OCI-LY7 (cell line): ENCODE measurements at regions not wholly inside any gene's neighbourhood (a gene's known extent, or its start where the extent isn't known, plus 50 kb on each side); places are given as distances from the start of the nearest gene placed in this dataset.

Source experiments
- BruUV-seq: library from RNA; stranded (reverse); fragments of 400-500 nt; replicated peaks from 2 replicates; lab custom pipeline; 2021; lab: Mats Ljungman, UMichigan
- CTCF ChIA-PET: fragments of 300-600 bp; sonication (Branson Sonifier 250); formaldehyde crosslinking; loops from one replicate; lab custom pipeline; 2022; ENCODE audit warnings: antibody characterized with exemption; ENCODE audit not compliant: unreplicated experiment; lab: Charles Lee
- POLR2A ChIA-PET: fragments of 300-600 bp; sonication (Branson Sonifier 250); formaldehyde crosslinking; loops from one replicate; lab custom pipeline; 2022; ENCODE audit warnings: antibody characterized with exemption; lab: Charles Lee
- DNase-seq: peaks from one replicate; pipeline ENCODE4 v3.0.0-alpha.2; 2015; ENCODE audit warnings: low spot score
- H2AFZ ChIP-seq: fragments of 200-600 bp; sonication (generic), shearing (Covaris generic); 2 replicates; pipeline ENCODE4 v1.6.1; 2014; ENCODE audit warnings: mild to moderate bottlenecking, antibody characterized with exemption, low read length, moderate library complexity
- H3K27ac ChIP-seq: fragments of 200-600 bp; sonication (generic); 2 replicates; pipeline ENCODE4 v1.5.1; 2014; ENCODE audit warnings: mixed run types, low read depth, mild to moderate bottlenecking, moderate library complexity, low read length, inconsistent platforms; ENCODE audit not compliant: poor library complexity, severe bottlenecking
- H3K36me3 ChIP-seq: fragments of 200-600 bp; sonication (generic); 2 replicates; pipeline ENCODE4 v1.6.1; 2014; ENCODE audit warnings: mild to moderate bottlenecking, antibody characterized with exemption, low read length, moderate library complexity, mixed read lengths; ENCODE audit not compliant: insufficient read depth
- H3K4me1 ChIP-seq: fragments of 200-600 bp; sonication (generic); 2 replicates; pipeline ENCODE4 v1.5.1; 2014; ENCODE audit warnings: mild to moderate bottlenecking, low read length; ENCODE audit not compliant: insufficient read depth, poor library complexity, severe bottlenecking
- H3K4me2 ChIP-seq: fragments of 200-600 bp; sonication (generic); 2 replicates; pipeline ENCODE4 v1.6.1; 2014; ENCODE audit warnings: mild to moderate bottlenecking, low read length
- H3K4me3 ChIP-seq: fragments of 200-600 bp; sonication (generic); 2 replicates; pipeline ENCODE4 v1.5.1; 2014; ENCODE audit warnings: mild to moderate bottlenecking, low read depth, low read length; ENCODE audit not compliant: poor library complexity, severe bottlenecking
- H3K79me2 ChIP-seq: fragments of 200-600 bp; sonication (generic); 2 replicates; pipeline ENCODE4 v1.6.1; 2016; ENCODE audit warnings: low read depth, mild to moderate bottlenecking, low read length, moderate library complexity, mixed read lengths; ENCODE audit not compliant: insufficient read depth
- H3K9me2 ChIP-seq: fragments of 200-600 bp; sonication (generic); 2 replicates; pipeline ENCODE4 v1.6.1; 2016; ENCODE audit warnings: mild to moderate bottlenecking, low read length, mixed read lengths; ENCODE audit not compliant: insufficient read depth
- H3K9me3 ChIP-seq: fragments of 200-600 bp; sonication (generic); 2 replicates; pipeline ENCODE4 v1.6.1; 2014; ENCODE audit warnings: mild to moderate bottlenecking, mixed run types, low read length, mixed read lengths
- H4K20me1 ChIP-seq: fragments of 200-600 bp; sonication (generic); 2 replicates; pipeline ENCODE4 v1.6.1; 2014; ENCODE audit warnings: mild to moderate bottlenecking, antibody characterized with exemption, low read length, moderate library complexity, mixed read lengths; ENCODE audit not compliant: insufficient read depth
- EZH2phosphoT487 ChIP-seq: fragments of 200-600 bp; sonication (generic); IDR thresholded peaks from 2 replicates; pipeline ENCODE4 v1.6.1; 2018; ENCODE audit warnings: low read depth, borderline replicate concordance, mild to moderate bottlenecking, mixed run types, antibody characterized with exemption, low read length, moderate library complexity, mixed read lengths
- intact Hi-C: fragments of 100-400 bp; cut with micrococcal nuclease; formaldehyde crosslinking; loops from one replicate; pipeline ENCODE4 v1.10.0; 2022; ENCODE audit not compliant: unreplicated experiment
- TF ChIP-seq, protein P1 (sequence below): fragments of 200-600 bp; sonication (generic); conservative IDR thresholded peaks from 2 replicates; pipeline ENCODE4 v1.5.1; 2014; ENCODE audit warnings: mild to moderate bottlenecking, antibody characterized with exemption, low read length, moderate library complexity, mixed read lengths

DNA sequence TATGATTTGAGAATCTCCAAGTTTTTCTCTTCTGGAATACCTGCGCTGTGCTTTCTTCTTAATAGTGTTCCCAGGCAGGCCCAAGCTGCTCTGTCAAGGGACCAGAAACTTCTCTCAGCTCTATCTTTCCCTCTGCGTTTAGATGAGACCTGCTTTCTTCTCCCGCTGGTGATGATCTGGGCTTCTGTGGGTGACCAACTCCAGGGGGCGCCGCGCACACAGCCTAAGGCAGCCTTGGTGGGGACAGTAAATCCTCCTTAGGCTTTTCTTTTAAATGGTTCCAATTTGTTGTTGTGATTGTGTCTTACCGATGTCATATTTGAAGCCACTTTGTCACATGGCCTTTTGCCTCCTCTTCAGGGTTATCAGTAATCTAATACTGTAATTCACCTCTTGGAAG lies 439.4 kb upstream of the KLF12 start:
- POLR2A ChIA-PET = interaction anchor here (0.9 kb wide), 1 partner anchor 18 kb away, joined by 3 read pairs; no protein-coding TSS in a partner anchor
- DNase-seq = no peak
- H3K27ac ChIP-seq = no peak overlapping the region
- intact Hi-C loops = no loop called here
- CTCF ChIA-PET = no interaction called here
- H3K79me2 ChIP-seq = no peaks in the 10 kb centered on the region
- no peak overlapping the region for H2AFZ ChIP-seq
- no TSS peak for BruUV-seq
- no peak for TF ChIP-seq EZH2phosphoT487
- TF ChIP-seq, protein P1, sequence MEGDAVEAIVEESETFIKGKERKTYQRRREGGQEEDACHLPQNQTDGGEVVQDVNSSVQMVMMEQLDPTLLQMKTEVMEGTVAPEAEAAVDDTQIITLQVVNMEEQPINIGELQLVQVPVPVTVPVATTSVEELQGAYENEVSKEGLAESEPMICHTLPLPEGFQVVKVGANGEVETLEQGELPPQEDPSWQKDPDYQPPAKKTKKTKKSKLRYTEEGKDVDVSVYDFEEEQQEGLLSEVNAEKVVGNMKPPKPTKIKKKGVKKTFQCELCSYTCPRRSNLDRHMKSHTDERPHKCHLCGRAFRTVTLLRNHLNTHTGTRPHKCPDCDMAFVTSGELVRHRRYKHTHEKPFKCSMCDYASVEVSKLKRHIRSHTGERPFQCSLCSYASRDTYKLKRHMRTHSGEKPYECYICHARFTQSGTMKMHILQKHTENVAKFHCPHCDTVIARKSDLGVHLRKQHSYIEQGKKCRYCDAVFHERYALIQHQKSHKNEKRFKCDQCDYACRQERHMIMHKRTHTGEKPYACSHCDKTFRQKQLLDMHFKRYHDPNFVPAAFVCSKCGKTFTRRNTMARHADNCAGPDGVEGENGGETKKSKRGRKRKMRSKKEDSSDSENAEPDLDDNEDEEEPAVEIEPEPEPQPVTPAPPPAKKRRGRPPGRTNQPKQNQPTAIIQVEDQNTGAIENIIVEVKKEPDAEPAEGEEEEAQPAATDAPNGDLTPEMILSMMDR = peak; percentile 51
- H3K36me3 ChIP-seq = no peaks in the 10 kb centered on the region
- H3K4me1 ChIP-seq = no peaks in the 10 kb centered on the region
- no peak overlapping the region for H3K4me2 ChIP-seq
- H4K20me1 ChIP-seq = no peaks in the 10 kb centered on the region
- no peaks in the 10 kb centered on the region for H3K9me3 ChIP-seq
- no peaks in the 10 kb centered on the region for H3K9me2 ChIP-seq
- H3K4me3 ChIP-seq = no peak overlapping the region

DNA sequence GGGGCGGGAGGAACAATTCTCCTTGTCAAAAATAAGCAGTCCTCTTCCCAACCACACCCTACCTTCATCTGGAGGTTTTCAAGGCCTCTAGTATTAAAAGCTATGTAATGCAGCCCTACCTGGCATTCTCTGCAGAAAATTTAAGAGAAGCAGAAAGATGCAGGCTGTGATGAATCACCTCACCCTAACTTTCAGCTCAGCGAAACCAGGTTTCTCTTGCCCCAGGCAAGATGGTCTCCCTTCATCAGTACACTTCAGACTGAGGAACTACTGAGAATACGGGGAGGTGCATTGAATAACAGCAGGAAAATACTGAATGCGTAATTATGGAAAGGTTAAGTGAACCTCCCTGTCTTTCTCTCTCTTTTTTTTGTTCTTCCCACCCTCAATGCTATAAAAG lies 437.6 kb upstream of the KLF12 start:
- ChIA-PET POLR2A (interaction anchor here (0.6 to 1.0 kb wide), 2 partner anchors 10 to 45 kb away, joined by 3 read pairs; no protein-coding TSS in a partner anchor), CTCF (no interaction called here)
- Histone ChIP-seq H3K36me3 (no peaks in the 10 kb centered on the region), H3K9me3 (no peaks in the 10 kb centered on the region), H3K4me2 (no peak overlapping the region), H2AFZ (no peak overlapping the region), H3K27ac (no peak overlapping the region), H3K9me2 (no peaks in the 10 kb centered on the region), H3K79me2 (no peaks in the 10 kb centered on the region), H4K20me1 (no peaks in the 10 kb centered on the region), H3K4me3 (no peak overlapping the region), H3K4me1 (no peaks in the 10 kb centered on the region)
- no peak for DNase-seq
- BruUV-seq = no TSS peak
- TF ChIP-seq, protein P1 = no peak
- no peak for TF ChIP-seq EZH2phosphoT487
- intact Hi-C loops = no loop called here

GRCh38 chr13:74570834-74571233 lies 436.6 kb upstream of the KLF12 start:
- Histone ChIP-seq H3K79me2 (no peaks in the 10 kb centered on the region), H3K36me3 (no peaks in the 10 kb centered on the region), H3K4me3 (no peak overlapping the region), H3K9me2 (no peaks in the 10 kb centered on the region), H2AFZ (no peak overlapping the region), H4K20me1 (no peaks in the 10 kb centered on the region), H3K27ac (no peak overlapping the region), H3K4me2 (no peak overlapping the region), H3K4me1 (no peaks in the 10 kb centered on the region), H3K9me3 (no peaks in the 10 kb centered on the region)
- BruUV-seq = no TSS peak
- ChIA-PET CTCF (interaction anchor here (0.6 kb wide), 1 partner anchor 95 kb away, joined by 3 read pairs; no protein-coding TSS in a partner anchor), POLR2A (no interaction called here)
- intact Hi-C loops = no loop called here
- TF ChIP-seq, protein P1 = no peak
- no peak for TF ChIP-seq EZH2phosphoT487
- no peak for DNase-seq
